ENCODE measurements at regions not wholly inside any gene's neighbourhood (a gene's known extent, or its start where the extent isn't known, plus 50 kb on each side); places are given as distances from the start of the nearest gene placed in this dataset.

DNA sequence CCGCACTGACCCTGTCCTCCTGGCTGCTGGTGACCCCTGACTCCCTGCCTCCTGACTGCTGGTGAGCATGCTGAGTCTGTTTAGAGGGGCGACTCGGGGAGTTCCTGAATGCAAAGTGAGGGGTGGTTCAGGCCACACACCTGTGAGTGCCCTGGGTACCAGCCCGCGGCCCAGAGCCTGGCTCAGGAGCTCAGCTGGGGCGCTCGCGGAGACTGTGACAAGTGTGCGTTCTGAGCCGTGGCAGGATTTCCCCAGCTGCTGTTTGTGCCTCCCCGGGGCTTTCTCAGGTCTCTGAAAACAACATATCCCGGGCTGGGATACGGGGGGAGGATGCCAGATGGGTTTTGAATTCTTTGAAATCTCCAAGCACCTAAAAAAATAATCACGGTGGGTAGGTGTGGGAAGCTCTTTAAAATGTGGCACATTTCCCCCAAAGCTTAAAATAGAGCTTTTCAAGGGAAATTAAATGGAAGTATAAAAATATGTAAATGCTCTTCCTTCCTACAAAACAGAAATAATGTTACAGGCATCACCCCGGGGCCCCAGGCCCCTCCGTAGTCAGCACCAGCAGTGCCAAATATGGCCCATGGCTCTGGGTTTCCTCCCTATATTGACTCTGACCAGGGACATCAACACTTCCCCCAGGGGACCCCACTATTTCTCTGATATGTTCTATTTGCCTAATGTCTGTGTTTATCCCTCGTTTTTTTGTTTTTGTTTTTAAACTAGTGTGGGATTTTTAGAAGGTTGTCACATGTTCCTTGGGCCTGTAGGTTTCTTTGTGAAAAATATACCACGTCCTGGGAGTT lies 49.9 kb upstream of the TAGAP start:
- TF ChIP-seq, protein P1, sequence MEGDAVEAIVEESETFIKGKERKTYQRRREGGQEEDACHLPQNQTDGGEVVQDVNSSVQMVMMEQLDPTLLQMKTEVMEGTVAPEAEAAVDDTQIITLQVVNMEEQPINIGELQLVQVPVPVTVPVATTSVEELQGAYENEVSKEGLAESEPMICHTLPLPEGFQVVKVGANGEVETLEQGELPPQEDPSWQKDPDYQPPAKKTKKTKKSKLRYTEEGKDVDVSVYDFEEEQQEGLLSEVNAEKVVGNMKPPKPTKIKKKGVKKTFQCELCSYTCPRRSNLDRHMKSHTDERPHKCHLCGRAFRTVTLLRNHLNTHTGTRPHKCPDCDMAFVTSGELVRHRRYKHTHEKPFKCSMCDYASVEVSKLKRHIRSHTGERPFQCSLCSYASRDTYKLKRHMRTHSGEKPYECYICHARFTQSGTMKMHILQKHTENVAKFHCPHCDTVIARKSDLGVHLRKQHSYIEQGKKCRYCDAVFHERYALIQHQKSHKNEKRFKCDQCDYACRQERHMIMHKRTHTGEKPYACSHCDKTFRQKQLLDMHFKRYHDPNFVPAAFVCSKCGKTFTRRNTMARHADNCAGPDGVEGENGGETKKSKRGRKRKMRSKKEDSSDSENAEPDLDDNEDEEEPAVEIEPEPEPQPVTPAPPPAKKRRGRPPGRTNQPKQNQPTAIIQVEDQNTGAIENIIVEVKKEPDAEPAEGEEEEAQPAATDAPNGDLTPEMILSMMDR (conservative IDR thresholded peaks at IDR 0.05) = no peak
- no peak for TF ChIP-seq ZFX (IDR thresholded peaks at IDR 0.05)
